NCI-H748 (cell line): ENCODE measurements at regions not wholly inside any gene's neighbourhood (a gene's known extent, or its start where the extent isn't known, plus 50 kb on each side); places are given as distances from the start of the nearest gene placed in this dataset.
"Not testable (repeated sequence)": the region's sequence is repeated elsewhere in the genome, so short reads cannot be mapped to it uniquely, and the experiment has no call there.

Experiments used
- DNase-seq: peaks from one replicate; lab custom pipeline; 2025; ENCODE audit not compliant: unreplicated experiment; lab: John Stamatoyannopoulos, UW

- DNase-seq = no peak
Measured at GRCh38 chr4:103422467-103423219, 224.5 kb upstream of the CENPE start.

GRCh38 chr4:103415801-103416200 is 217.7 kb upstream of the CENPE start:
- DNase-seq = no peak

DNA sequence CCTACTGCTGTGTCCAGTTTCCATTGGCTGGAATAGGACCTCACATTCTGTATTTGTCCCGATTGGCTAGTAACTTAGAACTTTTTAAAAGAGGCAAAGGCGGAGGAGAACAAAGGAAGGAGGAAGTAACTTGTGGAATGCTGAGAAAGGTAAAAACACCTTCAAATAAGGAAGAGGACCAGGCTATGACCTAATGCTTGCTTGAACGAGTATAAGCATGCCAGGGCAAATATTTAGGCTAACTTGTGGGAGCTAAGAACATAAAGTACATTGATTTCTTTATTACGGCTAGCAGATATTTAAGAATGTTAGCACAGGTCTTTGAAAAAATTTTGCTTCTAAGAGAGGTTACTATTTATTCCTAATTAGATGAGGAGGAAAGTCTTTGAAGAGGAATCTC is 214.5 kb upstream of the CENPE start:
- not testable (repeated sequence) for DNase-seq

DNA sequence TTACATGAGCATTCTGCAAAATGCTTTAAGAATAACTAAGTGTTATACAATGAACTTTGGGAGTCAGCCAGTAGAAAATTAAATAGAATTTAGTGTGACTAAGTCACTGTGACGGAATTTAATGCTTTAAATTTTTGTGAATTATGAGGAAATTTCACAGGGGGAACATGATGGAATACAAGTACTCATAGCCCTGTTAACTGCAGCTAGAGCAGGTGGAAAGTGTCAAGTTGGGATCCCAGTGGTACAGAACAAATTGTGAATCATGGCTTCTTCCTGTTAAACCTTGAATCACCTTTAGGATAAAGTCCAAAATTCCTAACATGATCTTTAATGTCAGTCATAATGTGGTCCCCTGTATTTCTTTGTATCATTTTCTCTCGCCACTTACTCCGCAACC is 212.2 kb upstream of the CENPE start:
- DNase-seq = no peak

GRCh38 chr4:103405415-103405814 is 207.3 kb upstream of the CENPE start:
- no peak for DNase-seq

DNA sequence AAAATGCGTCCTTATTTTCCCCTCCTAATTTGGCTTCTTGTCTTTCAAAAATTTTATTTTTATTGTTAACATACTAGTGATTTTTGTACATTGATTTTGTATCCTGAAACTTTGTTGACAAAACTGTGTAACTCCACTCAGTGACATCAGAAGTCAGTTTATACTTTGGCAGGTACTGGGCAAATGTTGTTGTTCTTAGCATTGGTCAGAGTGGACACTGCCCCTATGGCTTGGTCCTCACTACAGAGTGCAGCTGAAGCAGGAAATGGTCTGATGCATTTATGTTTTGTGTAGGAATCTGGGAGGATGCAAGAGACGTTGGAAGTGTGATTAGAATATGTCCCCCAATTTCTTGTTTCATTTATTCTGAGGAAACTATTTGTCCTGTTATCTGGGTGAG is 205.5 kb upstream of the CENPE start:
- DNase-seq = no peak

DNA sequence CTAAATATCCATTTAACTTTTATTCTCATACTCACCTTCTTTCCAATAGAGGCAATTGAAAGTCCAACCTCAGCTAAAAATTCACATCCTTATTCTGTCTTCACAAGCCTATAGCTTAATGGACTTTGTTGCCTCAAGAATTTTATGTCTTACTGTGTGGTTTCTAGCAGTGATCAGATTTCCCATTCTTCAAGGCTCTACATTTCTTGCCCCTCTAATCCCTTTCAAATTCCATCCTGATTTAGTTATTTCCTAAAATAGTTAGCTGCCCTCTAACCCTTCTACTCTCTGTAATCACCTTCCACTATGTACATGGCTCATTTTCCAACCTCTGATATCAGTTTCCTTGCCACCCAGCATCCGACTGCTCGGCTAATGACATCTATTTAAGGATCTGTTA is 204.1 kb upstream of the CENPE start:
- no peak for DNase-seq

- DNase-seq = no peak
Measured at GRCh38 chr4:103400405-103400804, 202.3 kb upstream of the CENPE start.

GRCh38 chr4:103397541-103397940 is 199.4 kb upstream of the CENPE start:
- DNase-seq = no peak

DNA sequence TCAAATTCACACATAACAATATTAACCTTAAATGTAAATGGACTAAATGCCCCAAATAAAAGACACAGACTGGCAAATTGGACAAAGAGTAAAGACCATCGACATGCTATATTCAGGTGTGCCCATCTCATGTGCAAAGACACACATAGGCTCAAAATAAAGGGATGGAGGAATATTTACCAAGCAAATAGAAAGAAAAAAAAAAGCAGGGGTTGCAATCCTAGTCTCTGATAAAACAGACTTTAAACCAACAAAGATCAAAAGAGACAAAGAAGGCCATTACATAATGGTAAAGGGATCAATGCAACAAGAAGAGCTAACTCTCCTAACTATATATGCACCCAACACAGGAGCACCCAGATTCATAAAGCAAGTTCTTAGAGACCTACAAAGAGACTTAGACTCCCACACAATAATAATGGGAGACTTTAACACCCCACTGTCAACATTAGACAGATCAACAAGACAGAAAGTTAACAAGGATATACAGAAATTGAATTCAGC is 189.4 kb upstream of the CENPE start:
- DNase-seq = not testable (repeated sequence)

DNA sequence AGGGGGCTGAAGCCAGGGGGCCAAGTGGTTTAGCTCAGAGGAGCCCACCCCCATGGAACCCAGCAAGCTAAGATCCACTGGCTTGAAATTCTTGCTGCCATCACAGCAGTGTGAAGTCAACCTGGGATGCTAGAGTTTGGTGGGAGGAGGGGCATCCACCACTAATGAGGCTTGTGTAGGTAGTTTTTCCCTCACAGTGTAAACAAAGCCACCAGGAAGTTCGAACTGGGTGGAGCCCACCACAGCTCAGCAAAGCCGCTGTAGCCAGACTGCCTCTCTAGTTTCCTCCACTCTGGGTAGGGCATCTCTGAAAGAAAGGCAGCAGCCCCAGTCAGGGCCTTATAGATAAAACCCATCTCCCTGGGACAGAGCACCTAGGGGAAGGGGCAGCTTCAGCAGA is 187.4 kb upstream of the CENPE start:
- not testable (repeated sequence) for DNase-seq

DNA sequence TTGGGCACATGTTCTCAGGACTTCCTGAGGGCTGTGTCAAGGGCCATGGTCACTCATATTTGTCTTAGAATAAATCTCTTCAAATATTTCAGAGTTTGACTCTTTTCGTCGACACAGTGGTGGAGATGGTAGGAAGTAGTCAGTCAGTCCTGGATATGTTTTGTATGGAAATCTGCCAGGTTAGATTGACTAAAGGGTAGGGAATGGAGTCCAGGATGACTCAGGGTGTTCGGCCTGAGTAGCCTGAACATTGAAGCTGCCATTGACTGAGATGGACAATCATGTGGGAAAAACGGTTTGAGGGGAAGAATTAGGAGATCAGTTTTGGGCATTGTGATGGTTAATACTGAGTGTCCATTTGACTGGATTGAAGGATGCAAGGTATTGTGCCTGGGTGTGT is 177.1 kb upstream of the CENPE start:
- DNase-seq = no peak

DNA sequence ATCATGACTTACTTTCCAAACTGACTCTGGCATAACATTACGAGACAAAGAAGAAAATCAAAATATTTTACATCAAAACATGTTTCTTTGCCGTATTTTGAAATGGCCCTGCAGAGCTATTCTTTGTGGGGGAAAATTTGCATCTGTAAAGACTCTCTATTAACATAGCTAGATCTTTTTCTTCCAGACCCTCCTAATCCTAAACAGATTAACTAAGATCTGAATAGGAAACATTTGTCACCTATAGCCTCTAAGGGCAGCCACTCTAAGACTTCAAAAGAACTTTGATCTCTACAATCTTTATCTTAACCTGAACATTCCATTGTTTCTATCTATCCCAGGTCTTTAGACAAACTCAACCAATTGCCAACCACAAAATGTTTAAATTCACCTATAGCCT is 176.6 kb upstream of the CENPE start:
- DNase-seq = no peak

DNA sequence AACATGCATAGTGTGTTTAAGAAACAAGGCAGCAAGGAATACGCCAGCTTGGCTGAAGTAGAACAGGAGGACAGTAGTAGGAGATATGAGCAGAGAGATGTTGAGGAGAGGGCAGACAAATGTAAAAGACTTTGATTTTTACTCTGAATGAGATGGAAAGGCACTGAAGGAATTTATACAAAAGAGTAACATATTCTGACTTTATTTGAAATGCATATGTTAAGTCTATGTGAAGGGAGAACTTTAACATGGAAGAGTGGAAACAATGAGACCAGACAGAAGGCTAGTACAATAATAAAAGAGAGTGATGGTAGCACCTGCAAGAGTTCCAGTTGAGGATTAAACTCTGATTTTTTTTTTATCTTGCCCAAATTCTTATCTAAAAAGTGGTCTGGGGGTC is 176.2 kb upstream of the CENPE start:
- DNase-seq = no peak

DNA sequence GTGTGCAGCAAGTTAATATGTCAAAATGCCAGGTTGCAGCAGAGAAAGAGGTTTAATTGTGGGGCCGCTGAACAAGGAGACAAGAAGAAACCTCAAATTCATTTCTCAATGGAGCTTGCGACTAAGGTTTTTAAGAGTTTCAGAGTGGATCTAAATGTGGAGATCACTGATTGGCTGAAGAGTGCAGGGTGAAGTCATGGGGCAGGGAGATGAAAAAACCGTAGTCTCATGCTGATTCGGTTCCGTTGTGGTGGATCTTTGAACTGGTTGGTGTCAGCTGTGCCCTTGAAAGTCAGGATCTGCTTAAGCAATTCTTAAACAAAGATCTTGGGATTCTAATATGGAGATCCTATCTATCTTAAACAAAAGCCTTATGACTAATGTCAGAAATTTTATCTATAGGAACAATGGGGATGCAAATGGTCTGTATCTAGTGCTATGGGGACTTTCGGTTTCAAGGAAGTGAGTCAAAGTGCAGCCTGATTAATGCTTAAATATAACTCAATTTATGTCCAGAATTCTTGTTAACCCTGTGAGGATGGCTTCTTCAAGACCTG is 173.9 kb upstream of the CENPE start:
- DNase-seq = no peak

GRCh38 chr4:103370336-103370735 is 172.2 kb upstream of the CENPE start:
- DNase-seq = no peak

GRCh38 chr4:103365285-103365684 is 167.1 kb upstream of the CENPE start:
- DNase-seq = no peak

GRCh38 chr4:103364083-103364482 is 165.9 kb upstream of the CENPE start:
- no peak for DNase-seq

GRCh38 chr4:103361926-103362325 is 163.8 kb upstream of the CENPE start:
- no peak for DNase-seq

GRCh38 chr4:103359900-103360299 is 161.8 kb upstream of the CENPE start:
- no peak for DNase-seq

DNA sequence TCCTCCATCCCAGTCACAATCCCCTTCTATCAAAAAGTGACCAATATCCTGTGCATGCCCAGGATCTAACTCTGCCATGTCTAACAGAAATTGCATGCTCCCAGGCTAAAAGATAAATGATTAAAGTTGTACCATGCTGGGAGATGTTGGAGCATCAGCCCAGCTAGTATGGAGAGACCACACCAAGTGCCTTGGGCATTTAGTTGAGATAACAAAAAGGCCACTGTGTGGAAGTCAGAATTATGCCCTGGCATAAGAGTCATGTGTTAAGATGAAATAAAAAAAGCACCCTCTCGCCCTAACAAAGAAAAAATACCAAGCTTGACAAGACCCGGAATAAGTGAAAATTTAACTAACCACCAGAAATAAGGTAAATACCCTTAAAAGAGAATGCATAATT is 155.9 kb upstream of the CENPE start:
- no peak for DNase-seq

DNA sequence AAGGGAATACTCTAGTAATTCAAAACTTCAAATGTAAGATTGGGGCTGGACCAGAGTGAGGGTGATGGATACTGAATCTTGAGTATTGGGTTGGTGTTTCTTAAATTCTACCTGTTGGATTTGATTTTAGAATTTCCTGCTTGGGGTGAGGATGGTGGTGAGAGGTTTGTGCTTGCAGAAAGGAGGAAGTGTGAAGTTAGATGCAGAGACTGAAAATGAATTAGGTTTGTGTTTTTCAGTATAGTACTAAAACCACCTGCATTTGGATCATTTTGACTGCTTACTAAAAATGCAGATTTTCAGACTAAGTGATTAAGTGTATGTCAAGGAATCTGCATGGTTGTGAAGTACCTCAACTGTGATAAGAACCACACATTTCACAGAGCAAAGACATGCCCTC is 131.5 kb upstream of the CENPE start:
- no peak for DNase-seq

GRCh38 chr4:103324811-103325210 is 126.7 kb upstream of the CENPE start:
- no peak for DNase-seq
